OCI-LY1 (cell line): ENCODE measurements at regions not wholly inside any gene's neighbourhood (a gene's known extent, or its start where the extent isn't known, plus 50 kb on each side); places are given as distances from the start of the nearest gene placed in this dataset.

Experiments
- H2AFZ ChIP-seq: fragments of 200-600 bp; sonication (generic), shearing (Covaris generic); 2 replicates; pipeline ENCODE4 v1.6.0; 2014; ENCODE audit warnings: antibody characterized with exemption, mild to moderate bottlenecking, low read length
- H3F3A ChIP-seq: fragments of 200-600 bp; sonication (generic), shearing (Covaris generic); 2 replicates; pipeline ENCODE4 v1.6.0; 2014; ENCODE audit warnings: mild to moderate bottlenecking, antibody characterized with exemption, low read length, moderate library complexity; ENCODE audit not compliant: insufficient read depth
- H3K27ac ChIP-seq: fragments of 200-600 bp; sonication (generic); 2 replicates; pipeline ENCODE4 v1.5.1; 2014; ENCODE audit warnings: low read length, mixed run types, mild to moderate bottlenecking, low read depth; ENCODE audit not compliant: poor library complexity, severe bottlenecking
- H3K27me3 ChIP-seq: fragments of 200-600 bp; sonication (generic); 2 replicates; pipeline ENCODE4 v1.6.0; 2014; ENCODE audit warnings: antibody characterized with exemption, mild to moderate bottlenecking, low read length, moderate library complexity; ENCODE audit not compliant: insufficient read depth
- H3K36me3 ChIP-seq: fragments of 200-600 bp; sonication (generic); 2 replicates; pipeline ENCODE4 v1.6.1; 2014; ENCODE audit warnings: mild to moderate bottlenecking, antibody characterized with exemption, low read length, moderate library complexity, mixed read lengths; ENCODE audit not compliant: insufficient read depth
- H3K4me1 ChIP-seq: fragments of 200-600 bp; sonication (generic); 2 replicates; pipeline ENCODE4 v1.5.1; 2014; ENCODE audit warnings: mild to moderate bottlenecking, low read length, moderate library complexity; ENCODE audit not compliant: insufficient read depth, severe bottlenecking
- H3K4me2 ChIP-seq: fragments of 200-600 bp; sonication (generic), shearing (Covaris generic); 2 replicates; pipeline ENCODE4 v1.6.1; 2014; ENCODE audit warnings: low read length
- H3K4me3 ChIP-seq: fragments of 200-600 bp; sonication (generic); 2 replicates; pipeline ENCODE4 v1.5.1; 2014; ENCODE audit warnings: low read length, low read depth, mild to moderate bottlenecking, mixed read lengths; ENCODE audit not compliant: poor library complexity, severe bottlenecking
- H3K79me2 ChIP-seq: fragments of 200-600 bp; shearing (Covaris generic); 2 replicates; pipeline ENCODE4 v1.6.1; 2016; ENCODE audit warnings: mixed run types, low read length, mixed read lengths; ENCODE audit not compliant: insufficient read depth
- H3K9ac ChIP-seq: fragments of 200-600 bp; sonication (generic), shearing (Covaris generic); 2 replicates; pipeline ENCODE4 v1.6.1; 2014; ENCODE audit warnings: mild to moderate bottlenecking, low read length, mixed read lengths
- H3K9me2 ChIP-seq: fragments of 200-600 bp; sonication (generic), shearing (Covaris generic); 2 replicates; pipeline ENCODE4 v1.6.1; 2014; ENCODE audit warnings: low read depth, mild to moderate bottlenecking, low read length, mixed read lengths
- H3K9me3 ChIP-seq: fragments of 200-600 bp; shearing (Covaris generic); 2 replicates; pipeline ENCODE4 v1.6.1; 2014; ENCODE audit warnings: low read length, mixed read lengths
- H4K20me1 ChIP-seq: fragments of 200-600 bp; sonication (generic), shearing (Covaris generic); 2 replicates; pipeline ENCODE4 v1.6.0; 2016; ENCODE audit warnings: mild to moderate bottlenecking, low read length; ENCODE audit not compliant: insufficient read depth
- EZH2 ChIP-seq: fragments of 200-600 bp; sonication (generic), shearing (Covaris generic); IDR thresholded peaks from 2 replicates; pipeline ENCODE4 v1.8.0; 2017; ENCODE audit warnings: borderline replicate concordance, mixed run types, mild to moderate bottlenecking, antibody characterized with exemption, low read length, moderate library complexity, mixed read lengths
- TF ChIP-seq, protein P1 (sequence below): fragments of 200-600 bp; sonication (generic), shearing (Covaris generic); IDR thresholded peaks from 2 replicates; pipeline ENCODE4 v1.5.1; 2017; ENCODE audit warnings: mild to moderate bottlenecking, antibody characterized with exemption, low read length, moderate library complexity, mixed read lengths

DNA sequence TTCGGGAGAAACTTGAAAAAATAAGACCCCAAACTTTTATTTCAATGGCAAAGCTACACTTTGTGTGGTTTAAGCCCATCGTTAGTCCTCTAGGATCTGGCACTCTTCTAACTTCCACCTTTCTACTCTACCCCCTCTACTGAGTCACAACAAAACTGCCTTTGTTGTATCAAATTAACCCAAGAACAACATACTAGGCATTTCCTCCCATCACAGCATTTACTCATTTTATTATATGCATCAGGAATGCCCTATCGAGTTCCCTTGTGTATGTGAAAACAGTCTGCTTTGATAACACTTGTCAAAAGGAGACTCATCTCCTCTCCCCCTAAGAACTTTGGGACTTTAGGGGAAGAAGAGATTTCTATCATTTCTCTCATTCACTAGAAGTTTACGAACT is 158.9 kb upstream of the FREM1 start:
- H3K36me3 ChIP-seq = no peaks in the 10 kb centered on the region
- no peaks in the 10 kb centered on the region for H3K27me3 ChIP-seq
- H3K9me3 ChIP-seq = no peaks in the 10 kb centered on the region
- TF ChIP-seq, protein P1, sequence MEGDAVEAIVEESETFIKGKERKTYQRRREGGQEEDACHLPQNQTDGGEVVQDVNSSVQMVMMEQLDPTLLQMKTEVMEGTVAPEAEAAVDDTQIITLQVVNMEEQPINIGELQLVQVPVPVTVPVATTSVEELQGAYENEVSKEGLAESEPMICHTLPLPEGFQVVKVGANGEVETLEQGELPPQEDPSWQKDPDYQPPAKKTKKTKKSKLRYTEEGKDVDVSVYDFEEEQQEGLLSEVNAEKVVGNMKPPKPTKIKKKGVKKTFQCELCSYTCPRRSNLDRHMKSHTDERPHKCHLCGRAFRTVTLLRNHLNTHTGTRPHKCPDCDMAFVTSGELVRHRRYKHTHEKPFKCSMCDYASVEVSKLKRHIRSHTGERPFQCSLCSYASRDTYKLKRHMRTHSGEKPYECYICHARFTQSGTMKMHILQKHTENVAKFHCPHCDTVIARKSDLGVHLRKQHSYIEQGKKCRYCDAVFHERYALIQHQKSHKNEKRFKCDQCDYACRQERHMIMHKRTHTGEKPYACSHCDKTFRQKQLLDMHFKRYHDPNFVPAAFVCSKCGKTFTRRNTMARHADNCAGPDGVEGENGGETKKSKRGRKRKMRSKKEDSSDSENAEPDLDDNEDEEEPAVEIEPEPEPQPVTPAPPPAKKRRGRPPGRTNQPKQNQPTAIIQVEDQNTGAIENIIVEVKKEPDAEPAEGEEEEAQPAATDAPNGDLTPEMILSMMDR = no peak
- no peak for TF ChIP-seq EZH2
- no peaks in the 10 kb centered on the region for H3F3A ChIP-seq
- no peak overlapping the region for H2AFZ ChIP-seq
- H3K27ac ChIP-seq = no peak overlapping the region
- no peaks in the 10 kb centered on the region for H3K4me1 ChIP-seq
- no peak overlapping the region for H3K4me3 ChIP-seq
- H3K9me2 ChIP-seq = no peaks in the 10 kb centered on the region
- no peak overlapping the region for H3K9ac ChIP-seq
- H3K4me2 ChIP-seq = no peak overlapping the region
- no peaks in the 10 kb centered on the region for H3K79me2 ChIP-seq
- H4K20me1 ChIP-seq = no peaks in the 10 kb centered on the region

DNA sequence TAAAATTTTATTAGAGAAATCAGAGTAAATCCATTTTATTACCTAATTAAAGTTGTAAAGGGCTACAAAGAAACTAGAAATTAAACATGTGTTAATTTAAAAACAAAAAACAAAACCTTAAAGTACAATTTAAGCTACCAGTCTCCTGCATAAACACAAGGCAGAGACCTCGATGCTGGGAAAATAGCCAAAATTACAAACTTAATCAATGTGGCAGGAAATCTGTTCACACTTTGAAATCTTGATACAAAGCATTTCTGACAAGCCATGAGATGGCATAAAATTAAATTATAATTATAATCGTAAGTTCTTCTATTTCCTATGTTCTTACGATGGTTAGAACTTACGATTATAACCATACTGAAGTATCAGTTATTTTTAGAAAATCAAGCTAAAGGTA is 158.0 kb upstream of the FREM1 start:
- H3K4me2 ChIP-seq = no peak overlapping the region
- no peaks in the 10 kb centered on the region for H3K27me3 ChIP-seq
- H3F3A ChIP-seq = no peaks in the 10 kb centered on the region
- H3K4me3 ChIP-seq = no peak overlapping the region
- no peaks in the 10 kb centered on the region for H3K36me3 ChIP-seq
- no peaks in the 10 kb centered on the region for H3K9me3 ChIP-seq
- no peaks in the 10 kb centered on the region for H3K79me2 ChIP-seq
- H3K9me2 ChIP-seq = no peaks in the 10 kb centered on the region
- no peak overlapping the region for H3K9ac ChIP-seq
- no peak overlapping the region for H2AFZ ChIP-seq
- H3K27ac ChIP-seq = no peak overlapping the region
- H3K4me1 ChIP-seq = no peaks in the 10 kb centered on the region
- no peaks in the 10 kb centered on the region for H4K20me1 ChIP-seq
- TF ChIP-seq EZH2 = no peak
- TF ChIP-seq, protein P1 = no peak

DNA sequence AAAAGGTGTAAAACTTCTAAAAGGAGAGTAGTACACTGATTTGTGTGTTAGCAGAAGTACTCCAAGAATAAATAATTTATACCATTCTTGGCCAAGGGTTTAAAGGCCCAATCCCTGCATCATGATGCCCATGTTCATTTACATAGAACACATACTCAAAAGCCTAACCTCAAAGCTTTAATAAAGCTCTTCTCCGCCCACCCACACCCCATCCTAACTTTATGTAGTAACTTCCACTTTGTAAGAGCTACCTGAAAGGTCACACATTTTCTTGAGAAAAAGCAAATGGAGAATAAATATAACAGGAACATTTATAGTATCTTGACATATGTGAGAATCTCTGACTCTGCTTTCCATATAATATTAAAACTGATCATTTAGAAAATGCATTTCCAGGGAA is 148.8 kb upstream of the FREM1 start:
- H2AFZ ChIP-seq = no peak overlapping the region
- no peaks in the 10 kb centered on the region for H3F3A ChIP-seq
- no peak overlapping the region for H3K9ac ChIP-seq
- H3K27me3 ChIP-seq = no peaks in the 10 kb centered on the region
- no peak for TF ChIP-seq EZH2
- TF ChIP-seq, protein P1 = no peak
- no peaks in the 10 kb centered on the region for H3K9me3 ChIP-seq
- no peaks in the 10 kb centered on the region for H3K4me1 ChIP-seq
- no peaks in the 10 kb centered on the region for H3K36me3 ChIP-seq
- H4K20me1 ChIP-seq = no peaks in the 10 kb centered on the region
- H3K4me3 ChIP-seq = no peak overlapping the region
- no peaks in the 10 kb centered on the region for H3K9me2 ChIP-seq
- no peaks in the 10 kb centered on the region for H3K79me2 ChIP-seq
- no peak overlapping the region for H3K27ac ChIP-seq
- H3K4me2 ChIP-seq = no peak overlapping the region
